MCF 10A (cell line): ENCODE measurements at regions not wholly inside any gene's neighbourhood (a gene's known extent, or its start where the extent isn't known, plus 50 kb on each side); places are given as distances from the start of the nearest gene placed in this dataset.
"Not testable (repeated sequence)": the region's sequence is repeated elsewhere in the genome, so short reads cannot be mapped to it uniquely, and the experiment has no call there.

Experiments used
- BruUV-seq: library from RNA; stranded (reverse); fragments of 400-500 nt; replicated peaks from 2 replicates; lab custom pipeline; 2021; lab: Mats Ljungman, UMichigan
- CTCF ChIA-PET: fragments of 300-600 bp; sonication (Branson Sonifier 250); formaldehyde crosslinking; extraction: SDS; loops from one replicate; lab custom pipeline; 2021; ENCODE audit warnings: antibody characterized with exemption, inconsistent platforms; lab: Yijun Ruan, JAX
- POLR2A ChIA-PET: fragments of 300-600, 350-650 bp; sonication (Branson Sonifier 250); formaldehyde crosslinking; extraction: SDS; loops from one replicate; lab custom pipeline; 2020; ENCODE audit warnings: antibody characterized with exemption, inconsistent platforms; lab: Yijun Ruan, JAX
- DNase-seq: peaks from one replicate; pipeline ENCODE4 v3.0.0-alpha.2; 2018; ENCODE audit not compliant: unreplicated experiment
- H3K27ac Mint-ChIP-seq: one replicate; pipeline ENCODE4 v1.8.0; 2022; ENCODE audit warnings: mild to moderate bottlenecking, low read depth, mixed read lengths; ENCODE audit not compliant: unreplicated experiment
- H3K27me3 Mint-ChIP-seq: one replicate; pipeline ENCODE4 v1.8.0; 2022; ENCODE audit warnings: mixed read lengths; ENCODE audit not compliant: insufficient read depth, unreplicated experiment
- H3K36me3 Mint-ChIP-seq: one replicate; pipeline ENCODE4 v1.8.0; 2022; ENCODE audit warnings: mild to moderate bottlenecking, moderate library complexity, mixed read lengths; ENCODE audit not compliant: insufficient read depth, unreplicated experiment
- H3K4me1 Mint-ChIP-seq: one replicate; pipeline ENCODE4 v1.8.0; 2022; ENCODE audit warnings: mixed read lengths; ENCODE audit not compliant: insufficient read depth, unreplicated experiment
- H3K4me3 Mint-ChIP-seq: one replicate; pipeline ENCODE4 v1.8.0; 2022; ENCODE audit warnings: mild to moderate bottlenecking, moderate library complexity, mixed read lengths; ENCODE audit not compliant: unreplicated experiment
- H3K9me3 Mint-ChIP-seq: one replicate; pipeline ENCODE4 v1.8.0; 2022; ENCODE audit warnings: mixed read lengths; ENCODE audit not compliant: unreplicated experiment
- CTCF ChIP-seq: fragments of 200-600 bp; IDR thresholded peaks from one replicate; pipeline ENCODE4 v1.8.0; 2022; ENCODE audit warnings: antibody characterized with exemption, mild to moderate bottlenecking; ENCODE audit not compliant: unreplicated experiment
- intact Hi-C: fragments of 100-400 bp; cut with micrococcal nuclease; formaldehyde crosslinking; loops from 2 replicates; pipeline ENCODE4 v1.14.1; 2022

GRCh38 chr16:79380995-79381602 is 219.4 kb downstream of the MAF start:
- Mint-ChIP-seq H3K36me3 (no peaks in the 10 kb centered on the region), H3K4me1 (peaks cover 6% of the 10 kb centered on the region), H3K27me3 (no peaks in the 10 kb centered on the region), H3K27ac (no peak overlapping the region), H3K4me3 (no peak overlapping the region), H3K9me3 (no peaks in the 10 kb centered on the region)
- DNase-seq, result no peak
- CTCF ChIA-PET, result no interaction called here
- intact Hi-C loops, result no loop called here
- POLR2A ChIA-PET, result interaction anchor here (0.6 kb wide), 1 partner anchor 838 kb away, joined by 3 read pairs; no protein-coding TSS in a partner anchor
- TF ChIP-seq CTCF, result no peak
- BruUV-seq, result no TSS peak

GRCh38 chr16:79379095-79379494 is 221.4 kb downstream of the MAF start:
- POLR2A ChIA-PET, result interaction anchor here (0.7 to 1.3 kb wide), 3 partner anchors 9 to 370 kb away, joined by 3 to 7 read pairs (median 4); no protein-coding TSS in a partner anchor
- intact Hi-C loops, result no loop called here
- peak; percentile 73 for DNase-seq
- Mint-ChIP-seq H3K27me3 (no peaks in the 10 kb centered on the region), H3K9me3 (no peaks in the 10 kb centered on the region), H3K4me3 (peak overlapping the region; percentile 25), H3K36me3 (no peaks in the 10 kb centered on the region), H3K27ac (no peak overlapping the region), H3K4me1 (peaks cover 11% of the 10 kb centered on the region)
- BruUV-seq, result no TSS peak
- CTCF ChIA-PET, result interaction anchor here (0.6 to 1.7 kb wide), 3 partner anchors 9 to 1988 kb away, joined by 3 to 4 read pairs (median 4); no protein-coding TSS in a partner anchor
- TF ChIP-seq CTCF, result no peak

GRCh38 chr16:79377082-79377481 is 223.5 kb downstream of the MAF start:
- H3K9me3 Mint-ChIP-seq, H3K36me3 Mint-ChIP-seq, H3K27ac Mint-ChIP-seq, H3K4me3 Mint-ChIP-seq, POLR2A ChIA-PET, DNase-seq, intact Hi-C loops, BruUV-seq, CTCF ChIA-PET, H3K27me3 Mint-ChIP-seq: not testable (repeated sequence)
- H3K4me1 Mint-ChIP-seq, result peaks cover 20% of the 10 kb centered on the region

DNA sequence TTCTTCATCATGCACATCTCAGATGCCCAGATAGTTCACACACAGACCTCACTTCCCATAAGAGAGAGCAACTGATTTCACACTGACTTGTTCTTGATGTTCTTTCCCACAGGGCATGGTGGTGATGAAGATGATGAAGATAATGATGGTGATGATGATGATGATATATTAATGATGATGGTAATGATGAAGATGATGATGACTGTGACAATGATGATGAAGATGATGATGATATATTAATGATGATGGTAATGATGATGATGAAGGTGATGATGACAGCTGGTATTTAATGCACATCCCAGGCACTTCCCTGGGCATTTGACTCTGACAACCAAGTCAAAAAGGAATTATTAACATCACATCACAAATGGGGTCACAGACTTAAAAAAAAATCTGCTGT is 225.2 kb downstream of the MAF start:
- DNase-seq, result no peak
- BruUV-seq, result no TSS peak
- ChIA-PET POLR2A (no interaction called here), CTCF (no interaction called here)
- Mint-ChIP-seq H3K36me3 (no peaks in the 10 kb centered on the region), H3K27ac (no peak overlapping the region), H3K4me1 (peaks cover 30% of the 10 kb centered on the region), H3K27me3 (no peaks in the 10 kb centered on the region), H3K4me3 (no peak overlapping the region), H3K9me3 (no peaks in the 10 kb centered on the region)
- TF ChIP-seq CTCF, result no peak
- intact Hi-C loops, result no loop called here
